ENCODE measurements at regions not wholly inside any gene's neighbourhood (a gene's known extent, or its start where the extent isn't known, plus 50 kb on each side); places are given as distances from the start of the nearest gene placed in this dataset.

- DNase-seq: peak; percentile 68
Observed at GRCh38 chr17:79393358-79394052, 217.3 kb downstream of the RBFOX3 start.

DNA sequence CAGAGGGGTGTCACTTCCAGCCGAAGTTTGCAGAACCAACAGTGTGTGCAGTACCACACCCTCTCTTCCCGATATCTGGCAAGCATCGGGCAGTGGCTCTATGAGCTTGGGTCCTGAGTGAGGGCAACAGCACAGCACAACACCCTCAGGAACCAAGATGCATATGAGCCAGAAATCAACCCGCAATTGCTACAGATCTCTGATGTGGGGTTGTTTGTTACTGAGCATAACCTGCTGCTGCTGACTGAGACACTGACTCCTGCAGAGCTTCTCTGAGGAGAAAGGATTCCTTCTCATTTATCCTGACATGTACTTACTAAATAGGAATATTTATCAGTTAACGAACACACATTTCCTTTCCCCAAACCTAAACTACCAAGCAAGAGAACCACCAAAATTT is 218.3 kb downstream of the RBFOX3 start:
- no peak for DNase-seq

- DNase-seq: peak; percentile 77
Observed at GRCh38 chr17:79391376-79392233, 219.2 kb downstream of the RBFOX3 start.

GRCh38 chr17:79389896-79390295 is 221.0 kb downstream of the RBFOX3 start:
- DNase-seq: no peak

GRCh38 chr17:79388556-79389295 is 222.1 kb downstream of the RBFOX3 start:
- peak; percentile 55 for DNase-seq

DNA sequence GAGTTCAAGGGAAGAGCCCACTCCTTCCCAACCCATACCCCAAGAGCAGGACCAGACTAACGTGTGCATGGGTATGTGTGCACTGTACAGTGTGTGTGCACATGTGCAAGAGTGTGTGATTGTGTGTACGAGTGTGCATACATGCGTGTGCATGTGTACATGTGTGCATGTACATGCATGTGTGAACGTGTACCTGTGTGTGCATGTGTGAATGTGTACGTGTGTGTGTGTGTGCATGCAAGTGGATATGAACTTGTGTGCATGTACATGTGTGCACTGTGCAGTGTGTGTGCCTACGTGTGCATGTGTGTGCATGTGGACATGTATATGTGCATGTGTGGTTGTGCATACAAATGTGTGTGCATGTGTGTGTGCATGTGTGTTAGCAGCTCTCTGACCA is 223.1 kb downstream of the RBFOX3 start:
- no peak for DNase-seq

- DNase-seq: no peak
Observed at GRCh38 chr17:79385962-79386563, 224.8 kb downstream of the RBFOX3 start.

GRCh38 chr17:79382313-79382712 is 228.5 kb downstream of the RBFOX3 start:
- no peak for DNase-seq

- DNase-seq: no peak
Observed at GRCh38 chr17:79379700-79380445, 231.0 kb downstream of the RBFOX3 start.

GRCh38 chr17:79377230-79377786 is 233.5 kb downstream of the RBFOX3 start:
- no peak for DNase-seq

GRCh38 chr17:79374807-79375206 is 236.0 kb downstream of the RBFOX3 start:
- DNase-seq: no peak

DNA sequence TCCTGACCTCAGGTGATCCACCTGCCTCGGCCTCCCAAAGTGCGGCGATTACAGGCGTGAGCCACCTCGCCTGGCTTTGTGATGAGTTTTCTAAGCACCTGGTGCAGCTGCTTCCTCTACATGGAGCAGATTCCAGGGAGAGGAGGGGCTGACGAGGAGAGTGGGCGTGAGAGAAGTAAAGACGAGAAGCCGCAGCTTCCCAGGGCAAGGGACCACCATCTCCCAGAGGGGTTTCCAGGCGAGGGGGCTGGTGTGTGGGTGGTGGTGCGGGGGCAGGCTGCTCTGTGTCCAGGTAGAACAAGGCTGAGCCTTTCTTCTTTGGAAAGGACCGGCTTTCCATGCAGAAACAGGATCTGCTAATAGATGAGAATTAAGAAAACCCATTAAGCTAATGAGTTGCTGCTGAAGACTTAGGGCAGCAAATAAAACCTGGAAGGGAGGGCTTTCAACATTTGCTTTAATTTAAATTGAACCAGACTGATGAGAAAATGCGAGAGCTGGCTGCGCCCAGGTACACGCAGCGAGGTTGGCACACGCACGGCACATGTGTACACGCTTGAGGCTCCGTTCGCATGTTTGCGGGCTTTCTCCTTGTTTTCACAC is 236.7 kb downstream of the RBFOX3 start:
- no peak for DNase-seq

GRCh38 chr17:79372470-79373238 is 238.2 kb downstream of the RBFOX3 start:
- no peak for DNase-seq

DNA sequence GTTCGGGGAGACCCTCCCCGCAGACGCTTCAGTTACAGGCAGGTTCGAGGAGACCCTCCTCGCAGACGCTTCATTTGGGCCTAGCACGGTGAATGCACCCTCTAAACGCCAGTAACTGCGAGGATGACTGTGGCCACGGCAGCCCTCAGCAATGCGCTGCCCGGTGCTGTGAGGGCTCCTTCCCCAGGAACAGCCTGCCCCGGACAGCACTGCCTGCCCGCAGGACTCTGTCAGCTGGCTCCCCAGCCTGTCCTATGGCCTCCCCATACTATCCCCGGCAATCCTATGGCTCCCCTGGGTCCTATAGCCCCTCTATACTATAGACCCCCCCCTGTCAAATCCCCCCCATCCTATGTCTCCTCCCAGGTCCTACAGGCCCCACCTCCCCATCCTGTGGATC is 238.9 kb downstream of the RBFOX3 start:
- no peak for DNase-seq

GRCh38 chr17:79370594-79370993 is 240.3 kb downstream of the RBFOX3 start:
- no peak for DNase-seq

DNA sequence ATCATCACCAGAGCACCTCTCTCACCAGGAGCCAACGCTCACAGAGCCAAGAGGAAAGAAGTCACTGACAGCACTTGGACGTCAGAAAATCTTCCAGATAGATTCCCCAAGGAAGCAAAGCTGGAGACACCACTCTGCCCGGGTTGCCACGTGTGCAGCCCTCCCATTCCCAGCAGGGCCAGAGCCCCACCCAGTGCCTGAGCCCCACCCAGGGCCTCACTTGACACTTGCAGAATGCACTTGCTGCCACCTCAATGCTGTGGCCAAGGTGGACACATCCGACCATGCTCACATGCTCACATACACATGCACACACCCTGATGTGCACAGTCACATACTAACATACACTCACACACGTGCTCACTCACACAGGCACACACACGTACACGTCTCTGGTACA is 240.7 kb downstream of the RBFOX3 start:
- DNase-seq: no peak

DNA sequence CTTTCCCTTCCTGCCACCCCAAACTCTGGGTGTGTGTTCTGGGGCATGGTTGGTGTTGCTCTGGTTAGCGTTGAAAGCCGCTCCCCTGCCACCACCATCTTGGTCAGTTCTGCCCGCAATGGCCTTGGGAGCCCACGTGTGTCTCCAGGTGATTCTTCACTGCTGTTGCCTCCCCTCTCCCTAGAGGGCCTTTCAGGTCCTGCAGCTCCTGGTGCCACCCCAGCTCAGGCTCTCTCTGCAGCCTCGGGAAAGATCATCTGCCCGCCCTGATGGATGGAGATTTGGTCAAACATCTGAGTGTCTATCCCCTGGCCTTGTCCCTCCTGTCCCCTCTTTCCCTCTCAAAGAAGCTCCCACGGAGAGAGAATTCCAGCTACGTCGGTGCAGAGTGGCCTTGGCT is 241.3 kb downstream of the RBFOX3 start:
- no peak for DNase-seq

DNA sequence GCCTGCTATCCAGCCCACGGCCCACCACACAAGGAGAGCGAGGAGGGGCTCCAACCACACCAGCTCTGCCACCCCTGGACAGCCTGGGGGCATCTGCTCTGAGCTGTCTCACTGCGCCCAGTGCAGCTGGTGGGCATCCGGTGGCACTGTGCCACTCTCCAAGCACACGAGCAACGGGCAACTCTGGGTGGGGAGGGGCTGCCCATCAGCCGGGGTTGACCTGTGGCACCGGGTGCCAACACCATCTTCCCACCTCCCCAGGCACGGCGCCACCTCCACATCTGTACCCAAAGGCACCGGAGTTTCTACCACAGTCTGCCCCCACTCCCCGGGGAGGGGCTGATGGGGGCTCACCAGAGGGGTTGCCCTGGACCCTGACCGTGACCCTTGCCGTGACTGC is 241.8 kb downstream of the RBFOX3 start:
- DNase-seq: no peak

- no peak for DNase-seq
Observed at GRCh38 chr17:79368521-79368920, 242.3 kb downstream of the RBFOX3 start.

- no peak for DNase-seq
Observed at GRCh38 chr17:79366988-79367571, 243.8 kb downstream of the RBFOX3 start.
